Gastroesophageal sphincter (tissue), 4 donors: ENCODE measurements at regions not wholly inside any gene's neighbourhood (a gene's known extent, or its start where the extent isn't known, plus 50 kb on each side); places are given as distances from the start of the nearest gene placed in this dataset.

Experiments used
- ATAC-seq: fragments of 150-250 bp; one replicate; pipeline ENCODE4 v1.9.1; 2016; ENCODE audit warnings: mild to moderate bottlenecking, moderate library complexity
- H3K27ac ChIP-seq, 4 donors: fragments of 200-600 bp; sonication (generic) in 3 of 4; 1 replicate in 3 of 4; 2 replicates in 1 of 4; pipeline ENCODE4 v1.5.1; 2016 to 2019
- H3K27me3 ChIP-seq: fragments of 200-600 bp; sonication (generic); one replicate; pipeline ENCODE4 v1.5.1; 2019
- H3K36me3 ChIP-seq, 2 donors: fragments of 200-600 bp; sonication (generic); one replicate each; pipeline ENCODE4 v1.5.1; 2019; ENCODE audit warnings: control low read depth in 1 of 2
- H3K4me1 ChIP-seq, 3 donors: fragments of 200-600 bp; sonication (generic); 1 replicate in 2 of 3; 2 replicates in 1 of 3; pipeline ENCODE4 v1.5.1; 2016 to 2019; ENCODE audit warnings: control low read depth in 2 of 3
- H3K4me3 ChIP-seq, 2 donors: fragments of 200-600 bp; sonication (generic); one replicate each; pipeline ENCODE4 v1.5.1; 2019; ENCODE audit warnings: mild to moderate bottlenecking in 1 of 2, moderate library complexity in 1 of 2
- H3K9me3 ChIP-seq, 3 donors: fragments of 200-600 bp; sonication (generic); one replicate each; pipeline ENCODE4 v1.5.1; 2017 to 2019; ENCODE audit warnings: control low read depth in 2 of 3
- CTCF ChIP-seq, 4 experiments: fragments of 200-600 bp in 2 of 4; fragments of 450-650 bp in 2 of 4; sonication (generic) in 1 of 4; IDR thresholded peaks; one replicate each; pipeline ENCODE4 v1.5.1; 2017 to 2019; ENCODE audit warnings: antibody characterized with exemption in 4 of 4, mild to moderate bottlenecking in 2 of 4, moderate library complexity in 2 of 4
- EP300 ChIP-seq: sonication (generic); formaldehyde crosslinking; IDR thresholded peaks from one replicate; pipeline ENCODE4 v1.6.1; 2017; ENCODE audit warnings: antibody characterized with exemption, mild to moderate bottlenecking
- POLR2A ChIP-seq, 2 donors: fragments of 450-650 bp; IDR thresholded peaks; one replicate each; pipeline ENCODE4 v1.6.1; 2017; ENCODE audit warnings: antibody characterized with exemption in 2 of 2, mild to moderate bottlenecking in 2 of 2, moderate library complexity in 1 of 2
- POLR2AphosphoS5 ChIP-seq: sonication (generic); formaldehyde crosslinking; IDR thresholded peaks from one replicate; pipeline ENCODE4 v1.6.1; 2017; ENCODE audit warnings: antibody characterized with exemption
- WGBS, 2 donors: methylation state at CpG; one replicate each; pipeline ENCODE4 v1.1.5; 2018; ENCODE audit warnings: low coverage in 1 of 2; 5-methylcytosine and 5-hydroxymethylcytosine counted together

GRCh38 chr4:162935214-162935613 is 231.5 kb downstream of the NAF1 start:
- no peaks in the 10 kb centered on the region for H3K9me3 ChIP-seq
- 56 to 72% methylated on average over 5 to 6 of the region's 6 CpGs for WGBS, 2 donors
- H3K27ac ChIP-seq = no peak overlapping the region
- no peak for ATAC-seq
- no peak for TF ChIP-seq EP300
- H3K36me3 ChIP-seq = no peaks in the 10 kb centered on the region
- no peaks in the 10 kb centered on the region for H3K27me3 ChIP-seq
- no peak overlapping the region for H3K4me3 ChIP-seq
- no peaks in the 10 kb centered on the region for H3K4me1 ChIP-seq

GRCh38 chr4:162931286-162931685 is 235.4 kb downstream of the NAF1 start:
- Histone ChIP-seq H3K9me3 (no peaks in the 10 kb centered on the region), H3K36me3 (no peaks in the 10 kb centered on the region), H3K4me1 (no peaks in the 10 kb centered on the region), H3K4me3 (no peak overlapping the region), H3K27ac (no peak overlapping the region), H3K27me3 (no peaks in the 10 kb centered on the region)
- WGBS, 2 donors = 38 to 49% methylated on average over 2 to 4 of the region's 4 CpGs
- no peak for TF ChIP-seq CTCF (IDR thresholded peaks at IDR 0.05)
- TF ChIP-seq EP300 = no peak
- no peak for TF ChIP-seq POLR2AphosphoS5
- TF ChIP-seq POLR2A (IDR thresholded peaks at IDR 0.05) = no peak
- ATAC-seq = no peak

DNA sequence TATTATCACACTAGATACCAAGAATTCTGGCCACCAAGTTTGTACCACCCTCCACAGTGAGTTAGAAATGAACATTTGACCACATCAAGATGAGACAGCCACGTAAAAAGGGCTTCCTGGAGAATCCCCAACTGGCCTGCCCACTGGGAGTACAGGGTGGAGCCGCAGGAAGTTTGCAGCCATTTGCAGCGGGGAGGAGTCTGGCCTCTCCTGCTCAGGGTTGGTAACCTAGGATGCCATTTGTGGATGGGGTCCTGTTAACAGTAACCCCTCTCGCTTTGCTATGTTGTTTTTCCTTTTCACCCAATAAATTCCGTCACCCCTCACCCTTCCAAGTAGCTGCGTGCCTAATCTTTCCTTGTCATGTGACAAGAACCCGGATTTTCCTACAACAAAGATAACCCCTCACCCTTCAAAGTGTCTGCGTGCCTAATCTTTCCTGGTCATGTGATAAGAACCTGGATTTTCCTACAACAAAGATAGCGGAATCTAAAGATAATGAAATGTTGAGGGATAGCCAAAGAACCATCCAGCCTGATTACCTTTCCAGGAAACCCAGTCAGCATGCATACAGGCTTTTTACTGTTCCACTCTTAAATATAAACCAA is 245.4 kb downstream of the NAF1 start:
- Histone ChIP-seq H3K4me3 (no peak overlapping the region), H3K9me3 (peaks cover 0 to 17% (median 0%) of the 10 kb centered on the region in 3 donors), H3K4me1 (no peaks in the 10 kb centered on the region), H3K36me3 (no peaks in the 10 kb centered on the region), H3K27ac (no peak overlapping the region), H3K27me3 (no peaks in the 10 kb centered on the region)
- ATAC-seq = no peak
- TF ChIP-seq CTCF (IDR thresholded peaks at IDR 0.05) = no peak
- no peak for TF ChIP-seq POLR2AphosphoS5
- no peak for TF ChIP-seq EP300
- no peak for TF ChIP-seq POLR2A (IDR thresholded peaks at IDR 0.05)
- WGBS, 2 donors = 42 to 83% methylated on average over 3 to 7 of the region's 9 CpGs

GRCh38 chr4:162920649-162921048 is 246.0 kb downstream of the NAF1 start:
- Histone ChIP-seq H3K27ac (no peak overlapping the region), H3K27me3 (no peaks in the 10 kb centered on the region), H3K9me3 (peaks cover 0 to 20% (median 0%) of the 10 kb centered on the region in 3 donors), H3K4me1 (no peaks in the 10 kb centered on the region), H3K36me3 (no peaks in the 10 kb centered on the region), H3K4me3 (no peak overlapping the region)
- no peak for ATAC-seq
- 56 to 64% methylated on average over 3 of the region's 3 CpGs for WGBS, 2 donors
- no peak for TF ChIP-seq POLR2AphosphoS5
- TF ChIP-seq CTCF (IDR thresholded peaks at IDR 0.05) = no peak
- no peak for TF ChIP-seq POLR2A (IDR thresholded peaks at IDR 0.05)

- no peak for ATAC-seq
- WGBS, 2 donors = 75 to 82% methylated on average over 1 to 2 of the region's 2 CpGs
- Histone ChIP-seq H3K27ac (no peak overlapping the region), H3K27me3 (no peaks in the 10 kb centered on the region), H3K4me1 (no peaks in the 10 kb centered on the region), H3K4me3 (no peak overlapping the region), H3K9me3 (peaks cover 0 to 25% (median 0%) of the 10 kb centered on the region in 3 donors), H3K36me3 (no peaks in the 10 kb centered on the region)
- TF ChIP-seq POLR2AphosphoS5 = no peak
- no peak for TF ChIP-seq EP300
- no peak for TF ChIP-seq CTCF (IDR thresholded peaks at IDR 0.05)
- no peak for TF ChIP-seq POLR2A (IDR thresholded peaks at IDR 0.05)
Measured at GRCh38 chr4:162912482-162912881, 254.2 kb downstream of the NAF1 start.
